ENCODE measurements at regions not wholly inside any gene's neighbourhood (a gene's known extent, or its start where the extent isn't known, plus 50 kb on each side); places are given as distances from the start of the nearest gene placed in this dataset.

DNA sequence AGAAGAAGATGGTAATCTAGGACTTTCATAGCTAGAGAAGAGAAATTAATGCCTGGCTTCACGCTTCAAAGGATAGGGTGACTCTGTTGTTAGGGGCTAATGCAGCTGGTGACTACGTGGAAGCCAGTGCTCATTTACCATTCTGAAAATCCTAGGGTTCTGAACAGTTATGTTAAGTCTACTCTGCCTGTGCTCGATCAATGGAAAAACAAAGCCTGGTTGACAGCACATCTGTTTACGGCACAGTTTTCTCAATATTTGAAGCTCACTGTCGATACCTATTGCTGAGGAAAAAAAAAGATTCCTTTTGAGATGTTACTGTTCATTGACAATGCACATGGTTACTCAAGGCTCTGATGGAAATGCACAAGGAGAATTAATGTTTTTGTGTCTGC, 182.6 kb upstream of the NUDT6 start:
- Histone ChIP-seq H3K56ac (ENCODE audit: extremely low read depth, insufficient read depth, low read length) (no peak overlapping the region), H2BK120ac (ENCODE audit: low read depth, low read length) (no peak overlapping the region), H3K4me1 (ENCODE audit: control insufficient read depth, insufficient read depth, low read length) (no peaks in the 10 kb centered on the region), H2BK5ac (ENCODE audit: low read depth, low read length, poor library complexity, severe bottlenecking) (no peak overlapping the region), H3K4me2 (ENCODE audit: low read depth, low read length) (no peak overlapping the region), H3K14ac (replicated peaks; ENCODE audit: low read depth, low read length) (no peak overlapping the region), H3K23ac (ENCODE audit: low read depth, low read length) (no peak overlapping the region), H4K5ac (ENCODE audit: low read depth, low read length) (no peak overlapping the region), H4K91ac (ENCODE audit: insufficient read depth, low read depth, low read length) (no peak overlapping the region), H3K27ac (ENCODE audit: insufficient read depth, low read length) (no peak overlapping the region), H2AK9ac (replicated peaks; ENCODE audit: low read depth, low read length, poor library complexity) (no peak overlapping the region), H4K20me1 (ENCODE audit: insufficient read depth, low read length) (no peaks in the 10 kb centered on the region), H4K8ac (ENCODE audit: low read depth in 2 of 2, low read length in 2 of 2) (no peak overlapping the region), H3K18ac (ENCODE audit: low read depth, low read length) (no peak overlapping the region), H3K4me3 (ENCODE audit: insufficient read depth, low read depth, low read length) (no peak overlapping the region), H2AK5ac (ENCODE audit: low read depth, low read length) (no peak overlapping the region), H2AFZ (replicated peaks; ENCODE audit: low read length, poor library complexity) (no peak overlapping the region), H3K9me3 (ENCODE audit: control insufficient read depth, insufficient read depth, low read length) (no peaks in the 10 kb centered on the region; the same call in 1 of the 2 replicates), H3K27me3 (ENCODE audit: control insufficient read depth, insufficient read depth, low read length) (no peaks in the 10 kb centered on the region), H3K79me1 (ENCODE audit: low read depth in 1 of 2, low read length in 2 of 2) (no peaks in the 10 kb centered on the region), H3K36me3 (ENCODE audit: control insufficient read depth, insufficient read depth, low read length) (no peaks in the 10 kb centered on the region), H2BK15ac (ENCODE audit: low read depth, low read length) (no peak overlapping the region), H3K4ac (ENCODE audit: low read depth, low read length) (no peak overlapping the region), H2BK20ac (ENCODE audit: low read depth, low read length) (no peak overlapping the region), H3K9me1 (ENCODE audit: insufficient read depth, low read length) (no peaks in the 10 kb centered on the region), H3K9ac (ENCODE audit: low read depth, low read length) (no peak overlapping the region)
- ChIA-PET CTCF (interaction anchor here (0.6 kb wide), 2 partner anchors 752 to 1016 kb away, joined by 3 to 4 read pairs; no protein-coding TSS in a partner anchor), POLR2A (ENCODE audit: unreplicated experiment) (no interaction called here)
- WGBS, 2 experiments (ENCODE audit: extremely low coverage in 2 of 2, insufficient read length in 1 of 2) = 100% methylated on average over 3 of the region's 5 CpGs; no CpG with 5 or more reads in 1 of the 2 experiments
- in situ Hi-C loops (cut with MboI; ENCODE audit: low sequenced_read_pairs) (loop anchor here (10.0 kb wide), 1 partner anchor 1150 kb away; no protein-coding TSS in a partner anchor), intact Hi-C loops (cut with micrococcal nuclease) (no loop called here), dilution Hi-C loops (cut with HindIII; ENCODE audit: low sequenced_read_pairs, unreplicated experiment) (no loop called here)
- ATAC-seq (ENCODE audit: low read depth) (no peak), DNase-seq (no peak)
- TF ChIP-seq, protein P1, sequence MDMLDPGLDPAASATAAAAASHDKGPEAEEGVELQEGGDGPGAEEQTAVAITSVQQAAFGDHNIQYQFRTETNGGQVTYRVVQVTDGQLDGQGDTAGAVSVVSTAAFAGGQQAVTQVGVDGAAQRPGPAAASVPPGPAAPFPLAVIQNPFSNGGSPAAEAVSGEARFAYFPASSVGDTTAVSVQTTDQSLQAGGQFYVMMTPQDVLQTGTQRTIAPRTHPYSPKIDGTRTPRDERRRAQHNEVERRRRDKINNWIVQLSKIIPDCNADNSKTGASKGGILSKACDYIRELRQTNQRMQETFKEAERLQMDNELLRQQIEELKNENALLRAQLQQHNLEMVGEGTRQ (IDR thresholded peaks at IDR 0.05; ENCODE audit: low read depth, low read length) = no peak
- no peak for TF ChIP-seq MAZ (IDR thresholded peaks at IDR 0.05; ENCODE audit: borderline replicate concordance, low read depth, low read length)
- TF ChIP-seq, protein P2, sequence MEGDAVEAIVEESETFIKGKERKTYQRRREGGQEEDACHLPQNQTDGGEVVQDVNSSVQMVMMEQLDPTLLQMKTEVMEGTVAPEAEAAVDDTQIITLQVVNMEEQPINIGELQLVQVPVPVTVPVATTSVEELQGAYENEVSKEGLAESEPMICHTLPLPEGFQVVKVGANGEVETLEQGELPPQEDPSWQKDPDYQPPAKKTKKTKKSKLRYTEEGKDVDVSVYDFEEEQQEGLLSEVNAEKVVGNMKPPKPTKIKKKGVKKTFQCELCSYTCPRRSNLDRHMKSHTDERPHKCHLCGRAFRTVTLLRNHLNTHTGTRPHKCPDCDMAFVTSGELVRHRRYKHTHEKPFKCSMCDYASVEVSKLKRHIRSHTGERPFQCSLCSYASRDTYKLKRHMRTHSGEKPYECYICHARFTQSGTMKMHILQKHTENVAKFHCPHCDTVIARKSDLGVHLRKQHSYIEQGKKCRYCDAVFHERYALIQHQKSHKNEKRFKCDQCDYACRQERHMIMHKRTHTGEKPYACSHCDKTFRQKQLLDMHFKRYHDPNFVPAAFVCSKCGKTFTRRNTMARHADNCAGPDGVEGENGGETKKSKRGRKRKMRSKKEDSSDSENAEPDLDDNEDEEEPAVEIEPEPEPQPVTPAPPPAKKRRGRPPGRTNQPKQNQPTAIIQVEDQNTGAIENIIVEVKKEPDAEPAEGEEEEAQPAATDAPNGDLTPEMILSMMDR (conservative IDR thresholded peaks at IDR 0.05; ENCODE audit: low read depth, low read length) = no peak
- no TSS peak for BruUV-seq (replicated peaks)
